ENCODE measurements at regions not wholly inside any gene's neighbourhood (a gene's known extent, or its start where the extent isn't known, plus 50 kb on each side); places are given as distances from the start of the nearest gene placed in this dataset.
"Not testable (repeated sequence)": the region's sequence is repeated elsewhere in the genome, so short reads cannot be mapped to it uniquely, and the experiment has no call there.

GRCh38 chr3:16692486-16693344 lies 87.5 kb upstream of the DAZL start:
- H3K4me1 Mint-ChIP-seq, result no peaks in the 10 kb centered on the region
- no peak overlapping the region for H3K27ac Mint-ChIP-seq
- peaks cover 2% of the 10 kb centered on the region for H3K27me3 Mint-ChIP-seq
- no peaks in the 10 kb centered on the region for H3K9me3 Mint-ChIP-seq
- no peak overlapping the region for H3K4me3 Mint-ChIP-seq
- intact Hi-C loops (cut with micrococcal nuclease), result no loop called here
- no peak for DNase-seq
- H3K36me3 Mint-ChIP-seq (ENCODE audit: low read depth), result no peaks in the 10 kb centered on the region

GRCh38 chr3:16693820-16694219 lies 88.6 kb upstream of the DAZL start:
- Mint-ChIP-seq H3K9me3 (no peaks in the 10 kb centered on the region), H3K36me3 (ENCODE audit: low read depth) (no peaks in the 10 kb centered on the region), H3K27me3 (peaks cover 4% of the 10 kb centered on the region), H3K27ac (no peak overlapping the region), H3K4me3 (no peak overlapping the region), H3K4me1 (no peaks in the 10 kb centered on the region)
- no peak for DNase-seq
- intact Hi-C loops (cut with micrococcal nuclease), result no loop called here

- Mint-ChIP-seq H3K4me3 (no peak overlapping the region), H3K27ac (no peak overlapping the region), H3K9me3 (no peaks in the 10 kb centered on the region), H3K36me3 (ENCODE audit: low read depth) (no peaks in the 10 kb centered on the region), H3K27me3 (peaks cover 8% of the 10 kb centered on the region), H3K4me1 (no peaks in the 10 kb centered on the region)
- intact Hi-C loops (cut with micrococcal nuclease), result no loop called here
- no peak for DNase-seq
Measured at GRCh38 chr3:16695710-16696109, 90.5 kb upstream of the DAZL start.

GRCh38 chr3:16697443-16698147 lies 92.4 kb upstream of the DAZL start:
- Mint-ChIP-seq H3K9me3 (no peaks in the 10 kb centered on the region), H3K4me1 (no peaks in the 10 kb centered on the region), H3K4me3 (no peak overlapping the region), H3K27me3 (peaks cover 18% of the 10 kb centered on the region), H3K36me3 (ENCODE audit: low read depth) (no peaks in the 10 kb centered on the region), H3K27ac (no peak overlapping the region)
- intact Hi-C loops (cut with micrococcal nuclease), result no loop called here
- no peak for DNase-seq

- Mint-ChIP-seq H3K9me3 (no peaks in the 10 kb centered on the region), H3K4me3 (no peak overlapping the region), H3K27ac (no peak overlapping the region), H3K36me3 (ENCODE audit: low read depth) (no peaks in the 10 kb centered on the region), H3K27me3 (peaks cover 21% of the 10 kb centered on the region), H3K4me1 (no peaks in the 10 kb centered on the region)
- no peak for DNase-seq
- intact Hi-C loops (cut with micrococcal nuclease), result no loop called here
Measured at GRCh38 chr3:16700651-16701050, 95.4 kb upstream of the DAZL start.

- DNase-seq, result no peak
- Mint-ChIP-seq H3K9me3 (peaks cover 5% of the 10 kb centered on the region), H3K4me3 (no peak overlapping the region), H3K27me3 (peaks cover 21% of the 10 kb centered on the region), H3K36me3 (ENCODE audit: low read depth) (no peaks in the 10 kb centered on the region), H3K27ac (no peak overlapping the region), H3K4me1 (no peaks in the 10 kb centered on the region)
- intact Hi-C loops (cut with micrococcal nuclease), result no loop called here
Measured at GRCh38 chr3:16704941-16705340, 99.7 kb upstream of the DAZL start.

GRCh38 chr3:16707260-16707659 lies 102.0 kb upstream of the DAZL start:
- Mint-ChIP-seq H3K27me3 (peaks cover 19% of the 10 kb centered on the region), H3K4me3 (no peak overlapping the region), H3K4me1 (no peaks in the 10 kb centered on the region), H3K36me3 (ENCODE audit: low read depth) (no peaks in the 10 kb centered on the region), H3K27ac (no peak overlapping the region), H3K9me3 (peaks cover 8% of the 10 kb centered on the region)
- intact Hi-C loops (cut with micrococcal nuclease), result no loop called here
- no peak for DNase-seq

- intact Hi-C loops (cut with micrococcal nuclease), result no loop called here
- Mint-ChIP-seq H3K27me3 (peaks cover 19% of the 10 kb centered on the region), H3K27ac (no peak overlapping the region), H3K36me3 (ENCODE audit: low read depth) (no peaks in the 10 kb centered on the region), H3K4me1 (no peaks in the 10 kb centered on the region), H3K9me3 (peaks cover 15% of the 10 kb centered on the region), H3K4me3 (no peak overlapping the region)
- DNase-seq, result no peak
Measured at GRCh38 chr3:16708285-16708684, 103.1 kb upstream of the DAZL start.

- Mint-ChIP-seq H3K9me3 (peaks cover 24% of the 10 kb centered on the region), H3K27me3 (peaks cover 19% of the 10 kb centered on the region)
- H3K36me3 Mint-ChIP-seq (ENCODE audit: low read depth); H3K27ac Mint-ChIP-seq; intact Hi-C loops (cut with micrococcal nuclease); DNase-seq; H3K4me3 Mint-ChIP-seq; H3K4me1 Mint-ChIP-seq: not testable (repeated sequence)
Measured at GRCh38 chr3:16711691-16712090, 106.5 kb upstream of the DAZL start.

- peaks cover 15% of the 10 kb centered on the region for H3K27me3 Mint-ChIP-seq
- no peaks in the 10 kb centered on the region for H3K36me3 Mint-ChIP-seq (ENCODE audit: low read depth)
- peaks cover 1% of the 10 kb centered on the region for H3K4me1 Mint-ChIP-seq
- no peak overlapping the region for H3K27ac Mint-ChIP-seq
- H3K4me3 Mint-ChIP-seq, result no peak overlapping the region
- intact Hi-C loops (cut with micrococcal nuclease), result no loop called here
- no peak for DNase-seq
- H3K9me3 Mint-ChIP-seq, result peaks cover 22% of the 10 kb centered on the region
Measured at GRCh38 chr3:16715281-16715680, 110.1 kb upstream of the DAZL start.

- no peak for DNase-seq
- Mint-ChIP-seq H3K27me3 (no peaks in the 10 kb centered on the region), H3K9me3 (peaks cover 9% of the 10 kb centered on the region), H3K27ac (no peak overlapping the region), H3K4me3 (no peak overlapping the region), H3K4me1 (peaks cover 4% of the 10 kb centered on the region), H3K36me3 (ENCODE audit: low read depth) (no peaks in the 10 kb centered on the region)
- intact Hi-C loops (cut with micrococcal nuclease), result no loop called here
Measured at GRCh38 chr3:16719426-16719825, 114.2 kb upstream of the DAZL start.

- intact Hi-C loops (cut with micrococcal nuclease), result no loop called here
- Mint-ChIP-seq H3K9me3 (peaks cover 11% of the 10 kb centered on the region), H3K27ac (no peak overlapping the region), H3K36me3 (ENCODE audit: low read depth) (no peaks in the 10 kb centered on the region), H3K4me3 (no peak overlapping the region), H3K4me1 (peaks cover 4% of the 10 kb centered on the region), H3K27me3 (no peaks in the 10 kb centered on the region)
- no peak for DNase-seq
Measured at GRCh38 chr3:16720367-16720940, 115.2 kb upstream of the DAZL start.

GRCh38 chr3:16721494-16721893 lies 116.3 kb upstream of the DAZL start:
- Mint-ChIP-seq H3K36me3 (ENCODE audit: low read depth) (no peaks in the 10 kb centered on the region), H3K27me3 (no peaks in the 10 kb centered on the region), H3K9me3 (peaks cover 11% of the 10 kb centered on the region), H3K27ac (no peak overlapping the region), H3K4me3 (no peak overlapping the region), H3K4me1 (peaks cover 4% of the 10 kb centered on the region)
- intact Hi-C loops (cut with micrococcal nuclease), result no loop called here
- DNase-seq, result no peak

GRCh38 chr3:16723978-16724377 lies 118.8 kb upstream of the DAZL start:
- H3K4me1 Mint-ChIP-seq, result peaks cover 4% of the 10 kb centered on the region
- DNase-seq, result no peak
- H3K4me3 Mint-ChIP-seq, result no peak overlapping the region
- H3K27ac Mint-ChIP-seq, result no peak overlapping the region
- no peaks in the 10 kb centered on the region for H3K36me3 Mint-ChIP-seq (ENCODE audit: low read depth)
- no peaks in the 10 kb centered on the region for H3K27me3 Mint-ChIP-seq
- intact Hi-C loops (cut with micrococcal nuclease), result no loop called here
- H3K9me3 Mint-ChIP-seq, result peaks cover 7% of the 10 kb centered on the region
